BJ (cell line): ENCODE measurements at regions not wholly inside any gene's neighbourhood (a gene's known extent, or its start where the extent isn't known, plus 50 kb on each side); places are given as distances from the start of the nearest gene placed in this dataset.

Source experiments
- CTCF ChIA-PET: fragments of 350-600 bp; formaldehyde crosslinking; extraction: SDS; loops from one replicate; lab custom pipeline; 2021; ENCODE audit warnings: antibody characterized with exemption, inconsistent platforms; lab: Yijun Ruan, JAX
- POLR2A ChIA-PET: fragments of 300-600 bp; sonication (Branson Sonifier 250); formaldehyde crosslinking; extraction: SDS; loops from one replicate; lab custom pipeline; 2021; ENCODE audit warnings: antibody characterized with exemption; lab: Charles Lee
- DNase-seq: peaks from one replicate; pipeline ENCODE4 v3.0.0-alpha.2; 2011; ENCODE audit warnings: low read depth
- H3K27me3 ChIP-seq: 2 replicates; pipeline ENCODE4 v1.6.0; 2011; ENCODE audit warnings: low read length; ENCODE audit not compliant: control insufficient read depth, insufficient read depth
- H3K36me3 ChIP-seq: 2 replicates; pipeline ENCODE4 v1.5.1; 2011; ENCODE audit warnings: low read length; ENCODE audit not compliant: control insufficient read depth, insufficient read depth
- H3K4me3 ChIP-seq: 2 replicates; pipeline ENCODE4 v1.5.1; 2011; ENCODE audit warnings: low read depth, mild to moderate bottlenecking, control low read depth, low read length
- CTCF ChIP-seq: IDR thresholded peaks from 2 replicates; pipeline ENCODE4 v1.5.1; 2011; ENCODE audit warnings: low read depth, mild to moderate bottlenecking, control low read depth, inconsistent platforms, low read length, moderate library complexity; ENCODE audit not compliant: insufficient read depth

- ChIA-PET CTCF (interaction anchor here (0.8 to 1.1 kb wide), 2 partner anchors 8 to 332 kb away, joined by 3 read pairs; no protein-coding TSS in a partner anchor), POLR2A (no interaction called here)
- no peak for TF ChIP-seq CTCF
- Histone ChIP-seq H3K4me3 (no peak overlapping the region), H3K36me3 (no peaks in the 10 kb centered on the region), H3K27me3 (no peaks in the 10 kb centered on the region; the same call in 1 of the 2 replicates)
- DNase-seq: no peak
These were observed 141.7 kb upstream of the ADRA1B start for GRCh38 chr5:159774476-159775031.

GRCh38 chr5:159775890-159776289 lies 140.4 kb upstream of the ADRA1B start:
- ChIA-PET POLR2A (no interaction called here), CTCF (interaction anchor here (1.0 to 1.3 kb wide), 3 partner anchors 8 to 16 kb away, joined by 3 read pairs; no protein-coding TSS in a partner anchor)
- DNase-seq: no peak
- no peak for TF ChIP-seq CTCF
- Histone ChIP-seq H3K27me3 (no peaks in the 10 kb centered on the region; the same call in 1 of the 2 replicates), H3K36me3 (no peaks in the 10 kb centered on the region), H3K4me3 (no peak overlapping the region)

- no peaks in the 10 kb centered on the region; the same call in 1 of the 2 replicates for H3K27me3 ChIP-seq
- ChIA-PET CTCF (interaction anchor here (1.3 kb wide), 1 partner anchor 11 kb away, joined by 3 read pairs; no protein-coding TSS in a partner anchor), POLR2A (no interaction called here)
- H3K4me3 ChIP-seq: no peak overlapping the region
- no peak for DNase-seq
- no peaks in the 10 kb centered on the region for H3K36me3 ChIP-seq
- TF ChIP-seq CTCF: no peak
These were observed 139.1 kb upstream of the ADRA1B start for GRCh38 chr5:159777049-159777660.

GRCh38 chr5:159779481-159779880 lies 136.8 kb upstream of the ADRA1B start:
- POLR2A ChIA-PET: no interaction called here
- Histone ChIP-seq H3K27me3 (no peaks in the 10 kb centered on the region), H3K36me3 (no peaks in the 10 kb centered on the region), H3K4me3 (no peak overlapping the region)
- CTCF ChIA-PET: interaction anchor here (1.2 to 1.5 kb wide), 3 partner anchors 14 to 137 kb away, joined by 3 to 5 read pairs (median 3); partner anchors contain the start of gene ADRA1B
- no peak for TF ChIP-seq CTCF
- peak; percentile 54 for DNase-seq

GRCh38 chr5:159780246-159780645 lies 136.0 kb upstream of the ADRA1B start:
- ChIA-PET POLR2A (no interaction called here), CTCF (interaction anchor here (1.2 to 1.5 kb wide), 2 partner anchors 15 to 136 kb away, joined by 3 to 5 read pairs; partner anchors contain the start of gene ADRA1B)
- no peak overlapping the region for H3K4me3 ChIP-seq
- no peaks in the 10 kb centered on the region for H3K27me3 ChIP-seq
- H3K36me3 ChIP-seq: no peaks in the 10 kb centered on the region
- no peak for DNase-seq
- no peak for TF ChIP-seq CTCF
